ENCODE measurements at regions not wholly inside any gene's neighbourhood (a gene's known extent, or its start where the extent isn't known, plus 50 kb on each side); places are given as distances from the start of the nearest gene placed in this dataset.
"Not testable (repeated sequence)": the region's sequence is repeated elsewhere in the genome, so short reads cannot be mapped to it uniquely, and the experiment has no call there.

DNA sequence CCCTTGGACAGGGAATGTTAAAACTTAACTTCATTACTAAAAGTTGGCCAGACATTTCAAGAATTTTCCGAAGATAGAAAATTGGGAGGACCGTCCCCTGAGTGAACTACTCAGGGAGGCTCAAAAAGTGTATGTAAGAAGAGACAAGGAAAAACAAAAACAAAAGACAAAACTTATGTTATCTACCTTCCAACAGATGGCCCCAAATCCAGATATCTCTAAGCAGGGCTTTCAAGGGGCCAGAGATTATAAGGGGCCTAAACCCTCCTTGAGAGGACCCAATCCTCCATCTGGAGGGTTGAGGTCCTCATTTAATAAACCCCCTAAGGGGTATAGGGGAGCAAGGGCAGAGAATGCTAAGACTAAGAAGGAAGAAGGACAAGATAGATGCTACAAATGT lies 203.6 kb downstream of the SH2D4B start:
- DNase-seq (ENCODE audit: low spot score in 2 of 2) (no peak), FAIRE-seq (no peak)

DNA sequence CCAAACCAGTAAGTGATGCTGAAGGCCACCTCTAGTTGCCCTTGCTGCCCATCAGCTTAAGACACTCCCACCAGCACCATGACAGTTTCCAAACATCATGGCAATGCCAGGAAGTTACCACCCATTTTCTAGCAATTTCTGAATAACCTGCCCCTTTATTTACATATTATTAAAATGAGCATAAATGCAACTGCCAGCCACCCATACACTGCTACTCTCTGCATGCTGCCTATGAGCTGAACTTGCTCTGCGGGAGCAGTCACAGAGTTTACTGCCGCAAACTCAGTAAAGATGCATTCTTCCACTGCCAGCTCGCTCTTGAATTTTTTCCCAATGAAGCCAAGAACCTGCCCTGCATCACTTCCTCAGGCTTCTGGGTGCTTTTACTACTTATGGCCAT lies 212.6 kb downstream of the SH2D4B start:
- no peak for DNase-seq (ENCODE audit: low spot score in 2 of 2)
- no peak for FAIRE-seq

DNA sequence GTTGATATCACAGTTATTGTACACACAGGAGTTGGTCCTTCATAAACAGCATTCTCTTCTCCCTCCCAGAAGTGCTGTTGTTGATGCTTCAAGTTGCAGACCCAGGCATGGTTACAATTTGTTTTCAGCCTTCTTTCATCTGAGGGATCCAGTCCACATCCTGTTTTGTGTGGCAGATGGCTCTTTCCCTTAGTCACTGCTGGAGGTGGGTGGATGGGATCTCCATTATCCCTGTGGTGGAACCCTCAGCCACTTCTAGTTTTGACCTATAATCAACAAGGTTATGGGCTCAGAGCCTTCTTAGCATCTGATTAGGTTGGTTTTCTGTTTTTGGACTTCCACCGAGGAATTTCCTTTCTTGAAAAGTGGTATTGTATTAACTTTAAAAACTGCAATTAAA lies 214.2 kb downstream of the SH2D4B start:
- no peak for FAIRE-seq
- DNase-seq (ENCODE audit: low spot score in 2 of 2), result no peak

DNA sequence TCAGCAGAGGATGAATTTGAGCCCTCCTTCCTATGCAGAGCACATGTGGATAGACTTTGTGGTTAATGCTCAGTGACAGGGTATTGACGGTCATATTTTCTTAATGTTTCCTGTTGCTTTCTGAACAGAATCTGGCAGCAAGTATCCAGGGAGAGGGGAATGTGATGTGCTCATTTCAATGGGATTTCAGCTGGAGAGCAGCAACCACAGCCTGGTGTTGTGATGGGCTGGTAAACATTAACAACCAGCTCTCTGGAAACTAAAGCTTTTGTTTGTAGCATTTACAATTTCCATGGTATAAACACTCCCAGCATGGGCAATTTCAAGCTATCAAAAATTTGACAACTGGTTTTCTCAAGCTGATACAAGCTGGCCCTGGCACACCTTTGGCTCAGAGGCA lies 215.9 kb downstream of the SH2D4B start:
- FAIRE-seq (no peak), DNase-seq (ENCODE audit: low spot score in 2 of 2) (no peak)

DNA sequence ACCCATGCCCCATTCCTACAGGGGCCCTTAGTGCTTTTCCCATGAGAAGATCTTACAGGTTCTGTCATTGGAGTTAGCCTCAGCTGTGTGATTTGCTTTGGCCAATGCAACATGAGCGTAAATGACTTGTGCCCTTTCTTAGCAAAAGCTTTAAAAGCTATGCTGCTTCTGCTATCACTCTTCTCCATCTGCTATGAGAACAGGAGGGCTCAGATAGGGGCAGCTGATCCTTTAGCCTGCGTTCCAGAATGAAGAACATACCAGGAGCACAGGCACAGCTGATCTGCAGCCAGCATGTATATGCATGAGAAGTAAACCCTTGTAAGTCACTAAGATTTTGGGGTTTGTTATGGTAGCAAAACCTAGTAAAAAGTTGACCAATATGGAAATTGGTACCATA lies 218.2 kb downstream of the SH2D4B start:
- FAIRE-seq, result no peak
- DNase-seq (ENCODE audit: low spot score in 2 of 2), result no peak

DNA sequence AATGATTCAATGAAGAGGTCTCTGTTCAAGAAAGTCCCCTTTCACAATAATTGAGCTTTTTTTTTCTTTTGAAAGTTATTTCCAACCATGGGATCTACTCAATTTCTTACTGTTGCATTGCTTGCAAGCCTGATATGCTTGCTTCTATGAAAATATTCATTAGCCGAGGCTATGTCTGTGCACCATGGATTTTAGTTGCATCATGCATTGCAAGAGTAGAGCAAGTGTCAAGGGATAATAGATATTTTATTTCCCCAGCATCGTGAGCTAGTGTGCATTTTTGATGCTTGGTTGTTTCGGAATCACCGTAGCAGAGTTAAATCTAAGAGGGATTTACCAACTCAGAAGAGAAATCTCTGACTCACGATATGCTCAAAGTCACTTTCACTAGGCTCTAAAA lies 222.0 kb downstream of the SH2D4B start:
- no peak for DNase-seq (ENCODE audit: low spot score in 2 of 2)
- FAIRE-seq, result no peak

DNA sequence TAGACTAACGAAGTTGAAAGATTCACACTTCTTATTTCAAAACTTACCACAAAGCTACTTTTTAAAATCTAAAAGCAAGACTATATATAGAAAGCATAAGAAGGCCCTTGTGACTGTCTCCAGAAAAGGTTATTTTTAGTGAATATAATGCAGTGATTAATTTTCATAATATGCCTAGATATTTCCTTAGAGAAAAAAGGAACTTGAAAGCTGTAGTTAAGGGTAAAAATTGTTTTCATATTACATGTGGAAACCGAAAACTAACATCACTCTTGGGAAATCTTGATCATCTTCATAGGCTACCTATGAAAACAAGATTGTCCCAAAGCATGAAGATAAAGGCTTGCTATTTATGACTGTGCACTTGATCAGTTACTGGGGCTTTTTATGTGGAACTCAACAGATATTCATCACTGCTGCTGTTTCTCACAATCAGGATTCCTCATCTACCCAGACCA lies 223.2 kb downstream of the SH2D4B start:
- FAIRE-seq, result no peak
- no peak for DNase-seq (ENCODE audit: low spot score in 2 of 2)

DNA sequence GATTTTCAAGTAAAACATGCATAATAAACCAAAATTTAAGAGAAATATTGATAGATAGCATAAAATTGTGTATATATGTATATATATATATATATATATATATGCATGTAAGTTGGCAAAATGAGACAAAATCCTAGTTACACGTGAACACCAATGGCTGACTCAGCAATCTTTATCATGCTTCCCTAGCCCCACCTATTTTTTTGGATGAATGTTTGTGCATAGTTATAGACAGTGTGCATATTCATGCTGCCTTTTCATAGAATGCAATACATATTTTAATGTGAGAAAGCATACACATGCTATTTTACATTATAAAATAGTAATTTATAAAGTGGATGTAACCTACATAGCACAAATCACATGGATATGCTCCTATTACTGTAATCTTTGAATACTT lies 230.3 kb downstream of the SH2D4B start:
- FAIRE-seq, result no peak
- no peak for DNase-seq (ENCODE audit: low spot score in 2 of 2)

DNA sequence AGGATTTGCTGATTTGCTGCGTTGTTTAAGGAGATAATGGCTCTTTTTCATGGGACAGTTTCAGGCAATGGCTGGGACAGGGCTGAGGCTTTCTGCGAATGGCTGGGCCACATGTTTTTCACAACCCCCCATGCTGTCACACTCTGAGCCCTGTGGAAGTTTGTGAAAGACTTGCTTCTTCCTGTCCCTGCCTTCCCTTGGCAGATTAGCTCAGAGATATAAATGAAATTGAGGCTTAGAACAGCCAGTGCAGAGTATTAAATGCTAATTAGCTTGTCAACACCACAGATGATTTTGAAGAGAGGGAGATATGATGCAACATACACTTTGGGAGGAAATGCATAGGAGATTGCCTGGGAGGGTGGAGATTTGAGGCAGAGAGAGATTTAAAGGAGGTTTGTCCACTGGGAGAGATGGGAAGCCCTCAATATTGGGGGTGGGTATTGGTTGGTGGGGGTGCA lies 232.0 kb downstream of the SH2D4B start:
- FAIRE-seq, result no peak
- no peak for DNase-seq (ENCODE audit: low spot score in 2 of 2)

DNA sequence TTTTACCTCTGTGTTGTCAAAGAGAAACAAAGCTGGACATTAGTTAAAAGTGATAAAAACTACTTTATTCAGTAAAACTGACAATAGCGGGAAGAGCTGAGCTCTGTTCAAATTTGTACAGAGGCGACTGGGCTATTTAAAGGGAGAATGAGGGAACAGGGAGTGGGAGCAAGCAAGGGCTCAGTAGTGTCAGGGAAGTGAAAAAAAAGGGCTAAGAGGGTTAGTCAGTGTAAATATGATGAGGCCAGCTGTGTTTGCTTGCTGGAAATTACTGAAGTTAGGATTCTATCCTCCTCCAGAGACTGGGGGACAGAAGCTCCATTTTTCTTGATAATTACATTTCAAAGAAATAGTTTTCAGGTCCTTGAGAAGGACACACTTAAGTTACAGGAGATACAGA lies 232.5 kb downstream of the SH2D4B start:
- FAIRE-seq (no peak), DNase-seq (ENCODE audit: low spot score in 2 of 2) (no peak)

DNA sequence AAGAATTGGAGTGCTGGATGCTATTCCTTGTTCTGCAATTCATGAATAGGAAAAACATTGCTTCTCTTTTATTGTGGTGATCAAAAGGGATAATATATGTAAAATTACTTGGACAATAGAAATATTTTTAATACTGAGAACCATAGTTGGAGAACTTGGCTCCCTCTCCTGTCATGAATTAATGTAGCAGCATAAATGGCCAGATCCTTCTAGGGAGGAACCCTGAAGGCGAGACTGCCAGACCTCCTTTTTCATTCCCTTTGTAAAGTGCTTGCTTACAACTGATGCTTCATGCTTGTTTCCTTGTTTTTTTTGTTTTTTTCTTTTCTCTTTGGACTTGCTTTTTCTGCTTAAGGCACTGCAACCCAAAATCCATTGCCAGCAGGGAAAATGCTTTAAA lies 233.6 kb downstream of the SH2D4B start:
- DNase-seq (ENCODE audit: low spot score in 2 of 2) (no peak), FAIRE-seq (no peak)

DNA sequence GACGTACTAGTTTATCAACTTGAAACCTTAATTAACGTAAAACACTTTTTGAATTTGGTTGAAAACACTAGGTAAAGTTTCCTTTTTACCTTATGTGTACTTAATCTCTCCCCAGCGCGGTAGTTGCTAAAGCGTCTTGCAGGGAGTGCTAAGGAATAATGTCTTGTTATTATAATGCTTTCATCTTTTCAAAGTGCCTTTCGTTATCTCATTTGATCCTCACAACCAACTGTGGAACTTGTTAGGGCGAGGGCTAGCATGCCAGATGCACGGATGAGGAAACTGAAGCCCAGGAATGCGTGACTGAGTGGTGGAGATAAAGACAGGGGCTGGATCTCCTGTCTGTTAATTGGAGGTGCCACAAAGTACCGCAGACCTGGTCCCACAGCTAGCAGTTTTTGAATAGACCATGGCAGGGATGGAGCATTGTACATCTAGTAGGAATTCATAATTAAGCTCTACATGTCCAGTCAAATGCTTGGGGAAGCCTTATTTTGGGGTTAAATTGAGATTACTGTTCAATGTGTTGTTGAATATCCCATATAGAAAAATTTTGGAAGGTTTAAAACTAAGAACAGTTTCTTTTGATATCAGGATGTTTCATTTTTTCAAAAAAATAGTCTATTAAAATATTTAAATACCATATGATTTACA lies 234.3 kb downstream of the SH2D4B start:
- DNase-seq (ENCODE audit: low spot score in 2 of 2), result no peak
- FAIRE-seq, result no peak

DNA sequence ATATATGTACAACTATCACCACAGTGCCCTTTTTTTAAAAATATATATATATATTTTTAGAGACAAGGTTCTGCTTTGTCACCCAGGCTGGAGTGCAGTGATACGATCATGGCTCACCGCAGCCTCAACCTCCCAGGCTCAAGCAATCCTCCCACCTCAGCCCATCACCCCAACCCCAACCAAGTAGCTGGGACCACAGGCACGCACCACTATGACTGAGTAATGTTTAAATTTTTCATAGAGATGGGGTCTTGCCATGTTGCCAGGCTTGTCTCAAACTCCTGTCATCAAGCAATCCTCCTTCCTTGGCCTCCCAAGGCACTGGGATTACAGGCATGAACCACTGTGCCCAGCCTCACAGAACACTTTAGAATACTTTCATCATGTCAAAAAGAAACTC lies 234.9 kb downstream of the SH2D4B start:
- FAIRE-seq (no peak), DNase-seq (ENCODE audit: low spot score in 2 of 2) (no peak)

DNA sequence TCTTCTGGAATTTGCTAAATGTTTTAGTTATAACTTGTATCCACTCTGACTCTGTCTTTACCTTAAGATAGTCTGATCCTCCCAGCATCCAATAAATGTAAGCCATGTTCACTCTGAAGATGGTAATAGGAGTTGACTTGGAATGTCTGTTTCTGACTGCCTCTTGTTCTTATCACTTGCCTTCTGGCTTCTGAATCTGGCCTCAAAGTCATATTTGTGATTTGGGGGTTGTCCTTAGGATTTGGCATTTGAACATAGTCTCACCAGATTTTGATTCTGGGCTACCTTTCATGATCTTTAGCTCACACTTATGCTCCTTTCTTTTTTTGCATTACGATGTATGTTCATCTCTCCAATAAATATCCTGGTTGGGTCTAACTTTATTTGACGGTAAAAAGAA lies 247.0 kb downstream of the SH2D4B start:
- FAIRE-seq, result no peak
- no peak for DNase-seq (ENCODE audit: low spot score in 2 of 2)

DNA sequence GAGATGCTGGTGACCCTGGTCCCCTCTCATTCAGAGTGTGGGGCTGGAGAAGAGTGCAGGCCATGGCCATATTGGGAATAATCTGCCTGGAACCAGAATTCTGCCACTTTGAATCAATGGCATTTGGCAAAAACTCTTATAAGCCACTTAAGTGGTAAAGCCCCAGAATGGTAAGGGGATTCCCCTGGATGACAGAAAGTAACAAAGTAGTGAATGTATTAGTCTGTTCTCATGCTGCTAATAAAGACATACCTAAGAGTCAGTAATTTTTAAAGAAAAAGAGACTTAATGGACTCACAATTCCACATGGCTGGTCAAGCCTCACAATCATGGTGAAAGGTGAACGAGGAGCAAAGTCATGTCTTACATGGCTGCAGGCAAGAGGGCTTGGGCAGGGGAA lies 248.6 kb downstream of the SH2D4B start:
- DNase-seq (ENCODE audit: low spot score in 2 of 2), result no peak
- no peak for FAIRE-seq

DNA sequence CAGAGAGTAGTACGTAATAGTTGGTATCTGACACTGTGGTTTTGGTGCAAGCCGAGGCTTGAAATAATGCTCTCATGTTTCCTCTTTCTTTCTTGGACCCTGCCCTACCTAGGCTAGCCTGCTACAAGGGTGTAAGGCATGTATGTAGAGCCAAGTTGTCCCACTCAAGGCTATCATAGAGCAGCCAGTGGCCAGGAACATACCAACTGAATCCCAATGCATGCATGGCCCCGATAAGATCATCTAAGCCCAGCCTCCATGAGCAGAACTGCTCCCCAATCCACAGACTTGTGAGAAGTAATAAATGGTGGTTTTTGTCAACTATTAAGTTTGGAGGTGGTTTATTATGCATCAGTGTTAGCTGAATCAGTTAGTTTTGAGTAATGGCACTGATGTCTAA lies 250.2 kb downstream of the SH2D4B start:
- FAIRE-seq (no peak), DNase-seq (ENCODE audit: low spot score in 2 of 2) (no peak)

DNA sequence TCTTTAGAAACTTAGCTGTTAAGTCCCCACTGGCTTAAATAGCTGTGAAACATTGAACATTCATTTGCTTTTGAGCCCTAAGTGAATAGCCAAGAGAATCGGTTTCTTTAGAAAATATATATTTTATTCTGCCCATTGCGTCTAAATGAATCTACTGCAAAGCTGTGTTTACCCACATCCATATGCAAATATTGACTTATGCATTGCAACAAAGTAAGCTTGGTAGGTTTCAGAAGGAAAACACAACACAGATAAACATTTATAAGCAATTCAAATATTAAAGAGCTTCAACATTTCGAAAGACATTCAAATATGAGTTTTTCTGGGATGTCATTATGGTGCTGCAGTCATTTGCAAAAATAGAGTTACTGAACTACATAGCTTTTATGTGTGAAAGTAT lies 257.3 kb downstream of the SH2D4B start:
- DNase-seq (ENCODE audit: low spot score in 2 of 2) (no peak), FAIRE-seq (no peak)

DNA sequence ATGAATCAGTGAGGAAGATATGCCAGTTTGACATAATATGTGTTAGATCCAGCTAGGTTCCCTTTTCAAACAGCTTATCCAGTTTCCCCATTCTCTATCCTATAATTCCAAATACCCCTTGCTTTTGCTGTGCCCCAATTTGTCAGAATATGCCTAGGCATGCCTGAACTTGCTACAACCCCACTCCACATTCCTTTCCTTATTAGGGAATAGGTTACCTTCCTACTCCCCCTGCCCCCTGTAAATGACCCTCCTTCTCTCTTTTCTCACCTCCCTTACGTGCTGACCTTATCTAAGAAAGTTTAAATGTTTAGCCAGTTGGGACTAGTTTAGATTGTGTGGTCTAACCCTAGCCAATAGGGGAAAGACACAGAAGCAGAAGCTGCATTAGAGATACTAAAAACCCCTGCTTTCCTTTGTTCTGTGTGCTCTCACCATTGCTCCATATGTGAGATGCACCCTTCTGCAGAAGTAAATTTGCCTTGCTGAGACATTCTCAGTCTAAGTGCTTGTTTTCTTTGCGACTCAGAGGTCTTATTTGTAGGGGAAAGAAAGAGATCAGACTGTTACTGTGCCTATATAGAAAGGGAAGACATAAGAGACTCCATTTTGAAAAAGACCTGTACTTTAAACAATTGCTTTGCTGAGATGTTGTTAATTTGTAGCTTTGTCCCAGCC lies 267.8 kb downstream of the SH2D4B start:
- no peak for FAIRE-seq
- DNase-seq (ENCODE audit: low spot score in 2 of 2), result no peak

DNA sequence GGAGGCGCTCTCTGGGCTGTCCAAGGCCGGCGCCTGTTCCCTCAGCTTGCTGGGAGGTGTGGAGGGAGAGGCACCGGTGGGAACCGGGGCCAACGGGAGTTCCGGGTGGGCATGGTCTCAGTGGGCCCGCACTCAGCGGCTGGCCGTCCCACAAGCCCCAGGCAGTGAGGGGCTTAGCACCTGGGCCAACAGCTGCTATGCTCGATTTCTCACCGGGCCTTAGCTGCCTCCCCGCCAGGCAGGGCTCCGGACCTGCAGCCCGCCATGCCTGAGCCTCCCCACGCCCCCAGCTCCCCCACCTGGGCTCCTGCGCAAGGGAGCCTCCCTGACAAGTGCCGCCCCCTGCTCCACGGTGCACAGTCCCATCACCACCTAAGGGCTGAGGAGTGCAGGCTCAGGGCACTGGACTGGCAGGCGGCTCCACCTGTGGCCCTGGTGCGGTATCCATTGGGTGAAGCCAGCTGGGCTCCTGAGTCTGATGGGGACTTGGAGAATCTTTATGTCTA lies 276.5 kb downstream of the SH2D4B start:
- no peak for FAIRE-seq
- no peak for DNase-seq (ENCODE audit: low spot score in 2 of 2)

DNA sequence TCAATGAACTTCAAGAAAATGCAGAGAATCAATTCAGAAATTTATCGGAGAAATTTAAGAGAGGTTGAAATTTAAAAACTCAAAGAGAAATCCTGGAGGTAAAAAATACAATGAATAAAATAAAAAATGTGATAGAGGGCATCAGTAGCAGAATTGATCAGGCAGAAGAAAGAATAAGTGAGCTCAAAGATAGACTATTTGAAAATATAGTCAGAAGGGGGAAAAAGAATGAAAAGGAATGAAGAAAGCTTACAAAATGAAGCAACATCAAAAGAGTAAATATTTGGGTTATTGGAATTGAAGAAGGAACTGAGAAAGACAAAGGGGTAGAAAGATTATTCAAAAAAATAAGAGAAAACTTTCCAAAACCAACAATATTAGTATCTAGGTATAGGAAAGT lies 291.4 kb downstream of the SH2D4B start:
- no peak for DNase-seq (ENCODE audit: low spot score in 2 of 2)
- FAIRE-seq, result no peak

DNA sequence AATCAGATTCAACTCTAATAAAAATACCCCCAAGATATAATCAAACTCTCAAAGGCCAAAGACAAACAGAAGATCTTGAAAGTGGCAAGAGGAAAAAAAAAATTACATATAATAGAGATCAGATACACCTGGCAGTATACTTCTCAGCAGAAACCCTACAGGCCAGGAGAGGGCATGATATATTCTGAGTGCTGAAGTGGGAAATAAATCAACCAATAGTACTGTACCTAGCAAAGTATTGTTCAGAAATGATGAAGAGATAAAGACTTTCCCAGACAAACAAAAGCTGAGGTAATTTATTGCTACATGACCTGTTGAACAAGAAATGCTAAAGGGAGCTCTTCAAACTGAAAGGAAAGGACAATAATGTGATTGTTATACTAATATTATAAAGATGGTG lies 291.9 kb downstream of the SH2D4B start:
- no peak for FAIRE-seq
- DNase-seq (ENCODE audit: low spot score in 2 of 2), result no peak

DNA sequence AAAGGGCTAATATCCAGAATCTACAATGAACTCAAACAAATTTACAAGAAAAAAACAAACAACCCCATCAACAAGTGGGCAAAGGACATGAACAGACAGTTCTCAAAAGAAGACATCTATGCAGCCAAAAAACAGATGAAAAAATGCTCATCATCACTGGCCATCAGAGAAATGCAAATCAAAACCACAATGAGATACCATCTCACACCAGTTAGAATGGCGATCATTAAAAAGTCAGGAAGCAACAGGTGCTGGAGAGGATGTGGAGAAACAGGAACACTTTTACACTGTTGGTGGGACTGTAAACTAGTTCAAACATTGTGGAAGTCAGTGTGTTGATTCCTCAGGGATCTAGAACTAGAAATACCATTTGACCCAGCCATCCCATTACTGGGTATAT lies 295.0 kb downstream of the SH2D4B start:
- DNase-seq (ENCODE audit: low spot score in 2 of 2); FAIRE-seq: not testable (repeated sequence)
